Breast epithelium (tissue), 3 donors: ENCODE measurements at regions not wholly inside any gene's neighbourhood (a gene's known extent, or its start where the extent isn't known, plus 50 kb on each side); places are given as distances from the start of the nearest gene placed in this dataset.

Experiments used
- CTCF ChIP-seq, 3 donors: fragments of 450-650 bp; IDR thresholded peaks; one replicate each; pipeline ENCODE4 v1.5.1; 2016 to 2017; ENCODE audit warnings: antibody characterized with exemption in 3 of 3, mild to moderate bottlenecking in 3 of 3, moderate library complexity in 3 of 3
- POLR2A ChIP-seq: fragments of 450-650 bp; IDR thresholded peaks from one replicate; pipeline ENCODE4 v1.6.1; 2016; ENCODE audit warnings: antibody characterized with exemption, mild to moderate bottlenecking, moderate library complexity
- POLR2AphosphoS5 ChIP-seq, 3 donors: sonication (generic); formaldehyde crosslinking; IDR thresholded peaks; one replicate each; pipeline ENCODE4 v1.6.1; 2017; ENCODE audit warnings: antibody characterized with exemption in 3 of 3

DNA sequence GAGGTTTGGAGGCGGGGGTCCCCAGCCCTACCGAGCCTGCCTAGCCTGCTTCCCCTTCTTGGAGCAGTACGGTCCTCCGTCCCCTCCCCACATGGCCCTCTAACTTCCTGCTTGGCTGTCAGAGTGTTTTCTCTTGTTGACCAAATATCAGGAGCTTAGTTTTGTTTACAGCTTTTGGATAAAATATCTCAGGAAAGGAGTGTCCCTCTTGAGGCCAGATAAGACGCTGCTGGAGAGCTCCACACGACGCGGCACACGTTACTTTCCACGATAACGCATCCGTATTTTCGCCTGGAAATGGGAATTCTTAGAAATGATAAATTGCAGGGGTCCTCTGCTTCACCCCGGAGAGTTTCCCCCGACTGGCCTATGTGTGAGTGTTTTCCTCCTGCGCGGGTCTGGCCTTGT lies 182.9 kb downstream of the MAF start:
- no peak for TF ChIP-seq POLR2A
- TF ChIP-seq POLR2AphosphoS5 (IDR thresholded peaks at IDR 0.05), result no peak
- TF ChIP-seq CTCF (IDR thresholded peaks at IDR 0.05), result no peak
